Mesothelial cell of epicardium (in vitro differentiated cells): ENCODE measurements at regions not wholly inside any gene's neighbourhood (a gene's known extent, or its start where the extent isn't known, plus 50 kb on each side); places are given as distances from the start of the nearest gene placed in this dataset.

Experiments
- DNase-seq, 2 experiments: peaks; one replicate each; pipeline ENCODE4 v3.0.0; 2021; ENCODE audit warnings: low spot score in 2 of 2; ENCODE audit not compliant: unreplicated experiment in 2 of 2
- H3K27ac Mint-ChIP-seq: 2 replicates; pipeline ENCODE4 v1.8.0; 2021; ENCODE audit warnings: mixed read lengths
- H3K27me3 Mint-ChIP-seq: 2 replicates; pipeline ENCODE4 v1.8.0; 2021; ENCODE audit warnings: low read depth, mixed read lengths
- H3K36me3 Mint-ChIP-seq: 2 replicates; pipeline ENCODE4 v1.8.0; 2021; ENCODE audit warnings: mixed read lengths
- H3K4me1 Mint-ChIP-seq: 2 replicates; pipeline ENCODE4 v1.8.0; 2021; ENCODE audit warnings: mixed read lengths
- H3K4me3 Mint-ChIP-seq: 2 replicates; pipeline ENCODE4 v1.8.0; 2021; ENCODE audit warnings: mild to moderate bottlenecking, moderate library complexity, mixed read lengths
- H3K9me3 Mint-ChIP-seq: 2 replicates; pipeline ENCODE4 v1.8.0; 2021; ENCODE audit warnings: mixed read lengths
- TF ChIP-seq, protein P1 (sequence below): fragments of 200-600 bp; sonication (generic); IDR thresholded peaks from one replicate; pipeline ENCODE4 v1.5.0; 2021; ENCODE audit warnings: antibody characterized with exemption; ENCODE audit not compliant: unreplicated experiment

DNA sequence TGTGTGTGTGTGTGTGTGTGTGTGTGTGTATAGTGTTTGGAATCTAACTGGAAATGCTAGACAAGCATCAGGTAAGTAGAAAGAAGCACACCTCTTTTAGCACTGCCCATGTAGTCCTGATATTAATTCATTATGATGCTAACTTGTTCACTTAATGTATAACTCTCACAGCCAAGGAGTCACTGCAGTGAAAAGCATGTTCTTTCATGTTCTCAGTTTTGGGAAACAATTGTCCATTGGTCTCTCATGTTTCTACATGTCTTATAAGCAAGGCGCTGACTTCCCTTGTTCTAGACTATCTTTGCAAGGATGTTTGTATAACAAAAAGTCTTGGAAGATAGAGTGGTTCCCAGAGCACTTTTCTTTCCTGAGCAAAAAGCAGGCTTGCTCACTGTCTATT, 148.8 kb upstream of the TNPO1 start:
- DNase-seq, result no peak
- peaks cover 7% of the 10 kb centered on the region for H3K9me3 Mint-ChIP-seq
- H3K27ac Mint-ChIP-seq, result no peak overlapping the region
- H3K36me3 Mint-ChIP-seq, result no peaks in the 10 kb centered on the region
- H3K4me1 Mint-ChIP-seq, result peaks cover 3% of the 10 kb centered on the region
- TF ChIP-seq, protein P1, sequence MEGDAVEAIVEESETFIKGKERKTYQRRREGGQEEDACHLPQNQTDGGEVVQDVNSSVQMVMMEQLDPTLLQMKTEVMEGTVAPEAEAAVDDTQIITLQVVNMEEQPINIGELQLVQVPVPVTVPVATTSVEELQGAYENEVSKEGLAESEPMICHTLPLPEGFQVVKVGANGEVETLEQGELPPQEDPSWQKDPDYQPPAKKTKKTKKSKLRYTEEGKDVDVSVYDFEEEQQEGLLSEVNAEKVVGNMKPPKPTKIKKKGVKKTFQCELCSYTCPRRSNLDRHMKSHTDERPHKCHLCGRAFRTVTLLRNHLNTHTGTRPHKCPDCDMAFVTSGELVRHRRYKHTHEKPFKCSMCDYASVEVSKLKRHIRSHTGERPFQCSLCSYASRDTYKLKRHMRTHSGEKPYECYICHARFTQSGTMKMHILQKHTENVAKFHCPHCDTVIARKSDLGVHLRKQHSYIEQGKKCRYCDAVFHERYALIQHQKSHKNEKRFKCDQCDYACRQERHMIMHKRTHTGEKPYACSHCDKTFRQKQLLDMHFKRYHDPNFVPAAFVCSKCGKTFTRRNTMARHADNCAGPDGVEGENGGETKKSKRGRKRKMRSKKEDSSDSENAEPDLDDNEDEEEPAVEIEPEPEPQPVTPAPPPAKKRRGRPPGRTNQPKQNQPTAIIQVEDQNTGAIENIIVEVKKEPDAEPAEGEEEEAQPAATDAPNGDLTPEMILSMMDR, result no peak
- no peak overlapping the region for H3K4me3 Mint-ChIP-seq
- H3K27me3 Mint-ChIP-seq, result peaks cover 4% of the 10 kb centered on the region

DNA sequence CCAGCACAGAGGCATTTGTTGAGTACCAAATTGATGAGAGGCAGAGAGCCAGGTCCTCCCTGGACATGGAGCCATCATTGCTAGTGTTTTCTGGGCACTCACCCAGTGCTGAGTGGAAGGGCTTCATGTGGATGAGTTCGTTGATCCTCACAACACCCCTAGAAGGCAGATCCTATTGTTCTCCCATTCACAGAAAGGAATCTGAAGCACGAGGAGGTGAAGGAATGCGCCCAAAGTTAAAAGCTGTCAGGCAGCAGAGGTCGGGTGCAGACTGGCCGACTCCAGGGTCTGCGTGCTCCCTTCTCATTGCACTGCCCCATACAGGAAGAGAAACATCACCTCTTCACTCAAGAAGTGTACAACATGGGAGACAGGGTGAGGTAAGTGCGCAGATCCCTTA, 153.5 kb upstream of the TNPO1 start:
- DNase-seq, result no peak
- H3K9me3 Mint-ChIP-seq, result peaks cover under 1% of the 10 kb centered on the region
- H3K4me3 Mint-ChIP-seq, result no peak overlapping the region
- no peaks in the 10 kb centered on the region for H3K36me3 Mint-ChIP-seq
- peaks cover 3% of the 10 kb centered on the region for H3K4me1 Mint-ChIP-seq
- no peak overlapping the region for H3K27ac Mint-ChIP-seq
- TF ChIP-seq, protein P1, result no peak
- H3K27me3 Mint-ChIP-seq, result no peaks in the 10 kb centered on the region

DNA sequence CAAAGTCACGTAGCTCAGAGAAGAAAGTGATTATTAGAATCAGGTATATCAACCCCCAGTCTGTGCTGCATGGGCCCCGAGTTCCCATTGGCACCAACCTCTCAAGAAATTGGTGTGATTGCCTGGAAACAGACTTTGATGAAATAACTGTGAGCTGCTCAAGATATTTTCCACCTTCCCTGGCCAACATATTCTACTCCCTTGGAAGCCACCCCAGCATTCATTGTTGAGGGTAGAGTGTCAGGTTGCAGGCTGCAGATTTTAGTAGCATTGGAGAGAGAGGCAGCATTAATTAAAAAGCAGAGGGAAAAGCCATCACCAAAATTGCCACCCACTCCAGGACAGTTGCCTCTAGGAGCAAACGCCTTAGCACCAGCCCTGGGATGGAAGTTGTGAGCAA, 154.2 kb upstream of the TNPO1 start:
- no peak for DNase-seq
- Mint-ChIP-seq H3K4me1 (peaks cover 3% of the 10 kb centered on the region), H3K27ac (no peak overlapping the region), H3K9me3 (no peaks in the 10 kb centered on the region), H3K36me3 (no peaks in the 10 kb centered on the region), H3K4me3 (no peak overlapping the region), H3K27me3 (no peaks in the 10 kb centered on the region)
- TF ChIP-seq, protein P1, result no peak

DNA sequence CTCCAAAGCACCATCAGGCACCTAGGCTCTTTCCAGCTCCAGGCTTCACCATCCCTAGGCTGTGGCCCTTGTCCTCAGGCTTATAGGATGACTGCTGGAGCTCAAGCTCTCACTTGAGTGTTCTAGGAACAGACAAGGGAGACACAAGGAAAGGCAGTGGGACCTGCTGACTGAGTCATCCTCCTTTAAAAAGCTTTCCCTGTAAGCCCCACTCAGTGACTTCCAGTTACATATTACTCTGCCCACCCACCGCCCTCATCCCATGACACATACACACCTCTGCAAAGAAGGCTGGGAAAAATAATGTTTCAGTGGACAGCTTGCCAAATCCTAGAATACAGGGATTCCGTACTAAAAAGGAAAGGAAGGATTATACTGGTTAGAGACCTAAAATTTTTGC, 154.2 kb upstream of the ZNF366 start:
- Mint-ChIP-seq H3K36me3 (no peaks in the 10 kb centered on the region), H3K9me3 (no peaks in the 10 kb centered on the region), H3K27me3 (no peaks in the 10 kb centered on the region), H3K27ac (no peak overlapping the region), H3K4me1 (no peaks in the 10 kb centered on the region), H3K4me3 (no peak overlapping the region)
- TF ChIP-seq, protein P1, result no peak
- DNase-seq, result no peak

DNA sequence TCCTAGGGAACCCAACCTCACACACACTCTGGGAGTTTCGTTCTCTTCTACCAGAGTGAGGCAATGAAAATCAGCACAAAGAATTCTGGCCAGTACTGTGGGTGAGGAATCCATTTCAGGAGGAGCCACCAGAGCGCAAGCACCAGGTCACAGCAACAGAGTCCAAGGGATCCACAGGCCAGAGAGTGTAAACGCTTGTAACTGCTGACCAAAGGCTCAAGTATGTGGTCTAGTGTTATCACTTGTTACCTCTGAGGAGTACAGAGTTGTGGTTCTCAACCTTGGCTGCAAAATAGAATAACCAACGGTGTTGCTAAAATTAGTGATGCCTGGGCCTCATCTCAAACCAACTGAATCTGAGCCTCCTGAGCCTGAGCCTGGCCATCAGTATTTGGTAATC, 152.5 kb upstream of the ZNF366 start:
- Mint-ChIP-seq H3K27me3 (no peaks in the 10 kb centered on the region), H3K4me1 (no peaks in the 10 kb centered on the region), H3K4me3 (no peak overlapping the region), H3K27ac (no peak overlapping the region), H3K36me3 (no peaks in the 10 kb centered on the region), H3K9me3 (no peaks in the 10 kb centered on the region)
- DNase-seq, result no peak
- TF ChIP-seq, protein P1, result no peak
